Fibroblast of lung (primary cell): ENCODE measurements at regions not wholly inside any gene's neighbourhood (a gene's known extent, or its start where the extent isn't known, plus 50 kb on each side); places are given as distances from the start of the nearest gene placed in this dataset.

ENCODE experiments used
- DNase-seq, 2 donors: peaks; one replicate each; pipeline versions ENCODE4 v3.0.0 to v3.0.0-alpha.2; 2010; ENCODE audit warnings: low read depth in 2 of 2
- H2AFZ ChIP-seq: 2 replicates; pipeline ENCODE4 v1.5.1; 2012; ENCODE audit warnings: low read length, control low read depth, inconsistent platforms
- H3K27ac ChIP-seq: 2 replicates; pipeline ENCODE4 v1.5.1; 2011; ENCODE audit warnings: low read length, control low read depth; ENCODE audit not compliant: insufficient read depth
- H3K27me3 ChIP-seq: 2 replicates; pipeline ENCODE4 v1.5.1; 2011; ENCODE audit warnings: mild to moderate bottlenecking, low read length; ENCODE audit not compliant: control insufficient read depth, insufficient read depth
- H3K36me3 ChIP-seq: 2 replicates; pipeline ENCODE4 v1.5.1; 2011; ENCODE audit warnings: low read length; ENCODE audit not compliant: control insufficient read depth, insufficient read depth
- H3K4me1 ChIP-seq: 2 replicates; pipeline ENCODE4 v1.5.1; 2011; ENCODE audit warnings: low read length; ENCODE audit not compliant: control insufficient read depth, insufficient read depth; ENCODE audit errors: extremely low read depth
- H3K4me2 ChIP-seq: 2 replicates; pipeline ENCODE4 v1.5.1; 2011; ENCODE audit warnings: low read length, control low read depth; ENCODE audit not compliant: insufficient read depth; ENCODE audit errors: extremely low read depth
- H3K4me3 ChIP-seq, 4 experiments: fragments of 200-600 bp in 1 of 4; sonication (generic) in 1 of 4; replicated peaks in 1 of 4; 2 replicates each; pipeline ENCODE4 v1.5.1; 2011 to 2016; ENCODE audit warnings: low read length in 4 of 4, low read depth in 3 of 4, mild to moderate bottlenecking in 3 of 4, control low read depth in 2 of 4, inconsistent platforms in 1 of 4, mixed read lengths in 1 of 4; ENCODE audit not compliant: insufficient read depth in 1 of 4; ENCODE audit errors: control extremely low read depth in 1 of 4
- H3K79me2 ChIP-seq: 2 replicates; pipeline ENCODE4 v1.5.1; 2012; ENCODE audit warnings: mild to moderate bottlenecking, low read length, inconsistent platforms; ENCODE audit not compliant: control insufficient read depth, insufficient read depth
- H3K9ac ChIP-seq: 2 replicates; pipeline ENCODE4 v1.5.1; 2011; ENCODE audit warnings: mild to moderate bottlenecking, low read length, control low read depth; ENCODE audit not compliant: insufficient read depth
- H3K9me3 ChIP-seq: 2 replicates; pipeline ENCODE4 v1.5.1; 2012; ENCODE audit warnings: low read depth, low read length; ENCODE audit not compliant: control insufficient read depth, insufficient read depth
- H4K20me1 ChIP-seq: 2 replicates; pipeline ENCODE4 v1.5.1; 2011; ENCODE audit warnings: low read length; ENCODE audit not compliant: control insufficient read depth, insufficient read depth; ENCODE audit errors: extremely low read depth
- CTCF ChIP-seq, 2 donors: IDR thresholded peaks in 1 of 2; conservative IDR thresholded peaks in 1 of 2; 1 replicate in 1 of 2; 2 replicates in 1 of 2; pipeline ENCODE4 v1.5.1; 2011 to 2012; ENCODE audit warnings: low read length in 2 of 2, control low read depth in 1 of 2, inconsistent platforms in 1 of 2, low read depth in 1 of 2, mild to moderate bottlenecking in 1 of 2
- EZH2 ChIP-seq: IDR thresholded peaks from 2 replicates; pipeline ENCODE4 v1.5.1; 2012; ENCODE audit warnings: low read length, control low read depth, mild to moderate bottlenecking; ENCODE audit errors: missing control alignments

GRCh38 chr22:27148055-27148454 lies 490.7 kb downstream of the MIAT start:
- no peak overlapping the region for H2AFZ ChIP-seq
- no peak overlapping the region for H3K4me2 ChIP-seq
- H3K79me2 ChIP-seq, result no peaks in the 10 kb centered on the region
- peaks cover 7% of the 10 kb centered on the region for H3K4me1 ChIP-seq
- no peaks in the 10 kb centered on the region for H4K20me1 ChIP-seq
- no peak overlapping the region for H3K27ac ChIP-seq
- H3K27me3 ChIP-seq, result no peaks in the 10 kb centered on the region
- no peaks in the 10 kb centered on the region for H3K36me3 ChIP-seq
- no peak overlapping the region for H3K4me3 ChIP-seq
- no peak for DNase-seq
- no peaks in the 10 kb centered on the region for H3K9me3 ChIP-seq
- no peak overlapping the region for H3K9ac ChIP-seq
- TF ChIP-seq CTCF (conservative IDR thresholded peaks at IDR 0.05 in 1 of 2, IDR thresholded peaks at IDR 0.05 in 1 of 2; ENCODE audit: low read depth in 1 of 2, low read length in 2 of 2) (no peak), EZH2 (no peak)

- Histone ChIP-seq H3K4me1 (peaks cover 7% of the 10 kb centered on the region), H3K79me2 (no peaks in the 10 kb centered on the region), H3K36me3 (no peaks in the 10 kb centered on the region), H3K27ac (no peak overlapping the region), H3K9me3 (no peaks in the 10 kb centered on the region), H4K20me1 (no peaks in the 10 kb centered on the region), H3K9ac (no peak overlapping the region), H3K27me3 (no peaks in the 10 kb centered on the region), H3K4me3 (no peak overlapping the region), H2AFZ (no peak overlapping the region), H3K4me2 (no peak overlapping the region)
- no peak for DNase-seq
- TF ChIP-seq EZH2, result no peak
- no peak for TF ChIP-seq CTCF (conservative IDR thresholded peaks at IDR 0.05 in 1 of 2, IDR thresholded peaks at IDR 0.05 in 1 of 2; ENCODE audit: low read depth in 1 of 2, low read length in 2 of 2)
Measured at GRCh38 chr22:27148886-27149470, 491.6 kb downstream of the MIAT start.

GRCh38 chr22:27149921-27150543 lies 492.6 kb downstream of the MIAT start:
- Histone ChIP-seq H3K4me2 (peak overlapping the region; percentile 60), H3K79me2 (no peaks in the 10 kb centered on the region), H4K20me1 (no peaks in the 10 kb centered on the region), H3K27me3 (no peaks in the 10 kb centered on the region), H3K27ac (no peak overlapping the region), H3K9ac (no peak overlapping the region), H3K36me3 (no peaks in the 10 kb centered on the region), H3K4me1 (peaks cover 7% of the 10 kb centered on the region), H3K9me3 (no peaks in the 10 kb centered on the region), H3K4me3 (no peak overlapping the region), H2AFZ (peak overlapping the region; percentile 39)
- peak in 1 of 2 donors; percentile 63 for DNase-seq
- TF ChIP-seq EZH2 (no peak), CTCF (conservative IDR thresholded peaks at IDR 0.05 in 1 of 2, IDR thresholded peaks at IDR 0.05 in 1 of 2; ENCODE audit: low read depth in 1 of 2, low read length in 2 of 2) (no peak)
